DND-41 (cell line): ENCODE measurements at regions not wholly inside any gene's neighbourhood (a gene's known extent, or its start where the extent isn't known, plus 50 kb on each side); places are given as distances from the start of the nearest gene placed in this dataset.

Experiments
- ATAC-seq: fragments of 200-7000 bp; cut with Tn5 transposase; 3 replicates; pipeline ENCODE4 v1.9.1; 2021; ENCODE audit warnings: low read depth; ENCODE audit not compliant: insufficient read depth
- DNase-seq: peaks from one replicate; pipeline ENCODE4 v3.0.0-alpha.2; 2020
- H2AFZ ChIP-seq: 2 replicates; pipeline ENCODE4 v1.6.0; 2012; ENCODE audit warnings: low read depth, low read length
- H3K27ac ChIP-seq: 2 replicates; pipeline ENCODE4 v1.5.1; 2012; ENCODE audit warnings: low read length, inconsistent platforms
- H3K27me3 ChIP-seq: fragments of 200-600 bp; sonication (generic); 2 replicates; pipeline ENCODE4 v1.6.0; 2012; ENCODE audit warnings: low read length, mild to moderate bottlenecking, inconsistent platforms; ENCODE audit not compliant: insufficient read depth, poor library complexity
- H3K36me3 ChIP-seq: 2 replicates; pipeline ENCODE4 v1.5.1; 2012; ENCODE audit warnings: low read length, inconsistent platforms; ENCODE audit not compliant: insufficient read depth
- H3K4me1 ChIP-seq: 2 replicates; pipeline ENCODE4 v1.5.1; 2012; ENCODE audit warnings: mild to moderate bottlenecking, low read length; ENCODE audit not compliant: insufficient read depth
- H3K4me2 ChIP-seq: 2 replicates; pipeline ENCODE4 v1.6.0; 2012; ENCODE audit warnings: mild to moderate bottlenecking, moderate library complexity, low read length, inconsistent platforms; ENCODE audit not compliant: insufficient read depth
- H3K4me3 ChIP-seq, 2 experiments: fragments of 200-600 bp in 1 of 2; shearing (Covaris generic) in 1 of 2; 2 replicates each; pipeline ENCODE4 v1.5.1; 2012 to 2016; ENCODE audit warnings: inconsistent platforms in 2 of 2, low read length in 2 of 2, mild to moderate bottlenecking in 2 of 2, low read depth in 1 of 2, moderate library complexity in 1 of 2
- H3K79me2 ChIP-seq: 2 replicates; pipeline ENCODE4 v1.6.0; 2012; ENCODE audit warnings: low read length, inconsistent platforms; ENCODE audit not compliant: insufficient read depth
- H3K9ac ChIP-seq: 2 replicates; pipeline ENCODE4 v1.6.0; 2012; ENCODE audit warnings: low read depth, mild to moderate bottlenecking, inconsistent platforms, low read length, moderate library complexity
- H3K9me3 ChIP-seq: 2 replicates; pipeline ENCODE4 v1.5.1; 2012; ENCODE audit warnings: low read length, moderate library complexity, mild to moderate bottlenecking, inconsistent platforms; ENCODE audit not compliant: insufficient read depth, severe bottlenecking
- H4K20me1 ChIP-seq: 2 replicates; pipeline ENCODE4 v1.6.0; 2012; ENCODE audit warnings: low read length; ENCODE audit not compliant: insufficient read depth
- CTCF ChIP-seq: IDR thresholded peaks from 2 replicates; pipeline ENCODE4 v1.5.1; 2012; ENCODE audit warnings: borderline replicate concordance, low read length, moderate library complexity, mild to moderate bottlenecking; ENCODE audit not compliant: poor library complexity, severe bottlenecking; ENCODE audit errors: extremely low read depth
- EZH2 ChIP-seq: IDR thresholded peaks from 3 replicates; pipeline ENCODE4 v1.6.1; 2012; ENCODE audit warnings: borderline replicate concordance, low read depth, mild to moderate bottlenecking, moderate library complexity, low read length, inconsistent platforms; ENCODE audit not compliant: severe bottlenecking

- Histone ChIP-seq H3K9me3 (no peaks in the 10 kb centered on the region), H3K4me2 (no peak overlapping the region), H3K79me2 (no peaks in the 10 kb centered on the region), H3K36me3 (no peaks in the 10 kb centered on the region), H3K4me1 (no peaks in the 10 kb centered on the region), H3K27ac (no peak overlapping the region), H3K9ac (no peak overlapping the region), H2AFZ (no peak overlapping the region), H3K27me3 (no peaks in the 10 kb centered on the region), H3K4me3 (no peak overlapping the region), H4K20me1 (no peaks in the 10 kb centered on the region)
- no peak for DNase-seq
- no peak for ATAC-seq
- no peak for TF ChIP-seq CTCF
These were observed 1035.6 kb downstream of the PCDH7 start for GRCh38 chr4:31755751-31756150.

- no peaks in the 10 kb centered on the region for H3K36me3 ChIP-seq
- no peak overlapping the region for H3K4me3 ChIP-seq
- DNase-seq (no peak), ATAC-seq (no peak)
- no peaks in the 10 kb centered on the region for H3K9me3 ChIP-seq
- no peaks in the 10 kb centered on the region for H4K20me1 ChIP-seq
- no peak for TF ChIP-seq CTCF
- no peak for TF ChIP-seq EZH2
- no peak overlapping the region for H3K4me2 ChIP-seq
- H3K79me2 ChIP-seq: no peaks in the 10 kb centered on the region
- no peak overlapping the region for H2AFZ ChIP-seq
- H3K27me3 ChIP-seq: no peaks in the 10 kb centered on the region
- H3K4me1 ChIP-seq: no peaks in the 10 kb centered on the region
- H3K27ac ChIP-seq: no peak overlapping the region
- H3K9ac ChIP-seq: no peak overlapping the region
These were observed 1048.6 kb downstream of the PCDH7 start for GRCh38 chr4:31768756-31769155.

- Histone ChIP-seq H3K4me3 (no peak overlapping the region), H3K4me1 (no peaks in the 10 kb centered on the region), H3K27me3 (no peaks in the 10 kb centered on the region), H2AFZ (no peak overlapping the region), H3K9me3 (no peaks in the 10 kb centered on the region), H3K36me3 (no peaks in the 10 kb centered on the region), H3K27ac (no peak overlapping the region), H4K20me1 (no peaks in the 10 kb centered on the region), H3K9ac (no peak overlapping the region), H3K79me2 (no peaks in the 10 kb centered on the region), H3K4me2 (no peak overlapping the region)
- ATAC-seq (no peak), DNase-seq (no peak)
- no peak for TF ChIP-seq CTCF
- TF ChIP-seq EZH2: no peak
These were observed 1063.1 kb downstream of the PCDH7 start for GRCh38 chr4:31783311-31783710.

- H3K4me1 ChIP-seq: no peaks in the 10 kb centered on the region
- H3K4me2 ChIP-seq: no peak overlapping the region
- H3K9ac ChIP-seq: no peak overlapping the region
- no peak overlapping the region for H3K4me3 ChIP-seq
- H3K79me2 ChIP-seq: no peaks in the 10 kb centered on the region
- H4K20me1 ChIP-seq: no peaks in the 10 kb centered on the region
- H2AFZ ChIP-seq: no peak overlapping the region
- TF ChIP-seq CTCF (no peak), EZH2 (no peak)
- ATAC-seq (no peak), DNase-seq (no peak)
- no peaks in the 10 kb centered on the region for H3K27me3 ChIP-seq
- H3K27ac ChIP-seq: no peak overlapping the region
- no peaks in the 10 kb centered on the region for H3K9me3 ChIP-seq
- H3K36me3 ChIP-seq: no peaks in the 10 kb centered on the region
These were observed 1064.4 kb downstream of the PCDH7 start for GRCh38 chr4:31784558-31784957.
